A549 (cell line): ENCODE measurements at regions not wholly inside any gene's neighbourhood (a gene's known extent, or its start where the extent isn't known, plus 50 kb on each side); places are given as distances from the start of the nearest gene placed in this dataset.

Experiments used
- ATAC-seq, 2 experiments: fragments of 200-7000 bp in 1 of 2; fragments of >200 bp in 1 of 2; cut with Nextera tagmentation in 1 of 2; cut with Tn5 transposase in 1 of 2; 3 replicates each; pipeline versions ENCODE4 v1.8.0 to v1.9.1; 2018 to 2020; ENCODE audit warnings: mild to moderate bottlenecking in 1 of 2, moderate library complexity in 1 of 2
- CTCF ChIA-PET: fragments of 300-600 bp; sonication (Branson Sonifier 250); formaldehyde crosslinking; extraction: SDS; loops from one replicate; lab custom pipeline; 2021; ENCODE audit warnings: antibody characterized with exemption, inconsistent platforms; lab: Yijun Ruan, JAX
- POLR2A ChIA-PET: fragments of 350-600 bp; formaldehyde crosslinking; extraction: SDS; loops from one replicate; lab custom pipeline; 2021; ENCODE audit warnings: antibody characterized with exemption, inconsistent platforms; lab: Yijun Ruan, JAX
- DNase-seq, 2 experiments: peaks; one replicate each; pipeline versions ENCODE4 v3.0.0 to v3.0.0-alpha.2; 2011 to 2016; ENCODE audit warnings: low read depth in 1 of 2, low spot score in 1 of 2
- FAIRE-seq: peaks from 2 replicates; lab custom pipeline; 2011; peaks lifted over from hg19 to GRCh38; lab: Jason Lieb, UNC
- H3K27ac ChIP-seq, 2 experiments: fragments of >200 bp; sonication (Bioruptor Twin); formaldehyde crosslinking; 3 replicates each; pipeline ENCODE4 v1.5.1; 2016 to 2017
- H3K4me1 ChIP-seq: fragments of >200 bp; sonication (Bioruptor Twin); formaldehyde crosslinking; 3 replicates; pipeline ENCODE4 v1.6.1; 2016
- H3K4me2 ChIP-seq: fragments of >200 bp; sonication (Bioruptor Twin); formaldehyde crosslinking; 3 replicates; pipeline ENCODE4 v1.6.1; 2016
- H3K4me3 ChIP-seq: fragments of >200 bp; sonication (Bioruptor Twin); formaldehyde crosslinking; 3 replicates; pipeline ENCODE4 v1.5.1; 2016
- H3K9me3 ChIP-seq: fragments of >200 bp; sonication (Bioruptor Twin); formaldehyde crosslinking; 3 replicates; pipeline ENCODE4 v1.6.1; 2016
- BHLHE40 ChIP-seq: IDR thresholded peaks from 2 replicates; pipeline ENCODE4 v1.6.1; 2012; ENCODE audit warnings: low read depth, low read length, inconsistent platforms
- CBX8 ChIP-seq: fragments of 200-600 bp; sonication (generic); IDR thresholded peaks from 2 replicates; pipeline ENCODE4 v1.6.1; 2016
- E2F6 ChIP-seq: IDR thresholded peaks from 2 replicates; pipeline ENCODE4 v1.6.1; 2012; ENCODE audit warnings: low read depth, borderline replicate concordance
- EHMT2 ChIP-seq: fragments of 200-600 bp; sonication (generic); IDR thresholded peaks from 2 replicates; pipeline ENCODE4 v1.6.1; 2016; ENCODE audit warnings: antibody characterized with exemption, low read depth, mild to moderate bottlenecking, moderate library complexity
- ELK1 ChIP-seq: fragments of 150-350 bp; IDR thresholded peaks from 2 replicates; pipeline ENCODE4 v1.6.1; 2014; ENCODE audit warnings: low read depth, mild to moderate bottlenecking, low read length
- EP300 ChIP-seq, 2 experiments: fragments of >200 bp; sonication (Bioruptor Twin); formaldehyde crosslinking; IDR thresholded peaks; 2 replicates in 1 of 2; 3 replicates in 1 of 2; pipeline ENCODE4 v1.6.1; 2016 to 2017
- ESRRA ChIP-seq: fragments of 150-350 bp; IDR thresholded peaks from 2 replicates; pipeline ENCODE4 v1.6.1; 2014; ENCODE audit warnings: mild to moderate bottlenecking, low read length, borderline replicate concordance
- FOXS1 ChIP-seq: fragments of 250-450 bp; sonication (Bioruptor Pico); IDR thresholded peaks from 2 replicates; pipeline ENCODE4 v1.5.0; 2020; ENCODE audit warnings: mild to moderate bottlenecking, moderate library complexity
- GATA3 ChIP-seq: IDR thresholded peaks from 2 replicates; pipeline ENCODE4 v1.6.1; 2012; ENCODE audit warnings: borderline replicate concordance
- HDAC2 ChIP-seq: fragments of 200-600 bp; sonication (generic); IDR thresholded peaks from 2 replicates; pipeline ENCODE4 v1.6.1; 2016
- HEYL ChIP-seq: fragments of 250-450 bp; sonication (Bioruptor Pico); IDR thresholded peaks from 2 replicates; pipeline ENCODE4 v1.8.0; 2021; ENCODE audit warnings: mild to moderate bottlenecking, moderate library complexity
- HOXA7 ChIP-seq: fragments of 250-450 bp; sonication (Bioruptor Pico); IDR thresholded peaks from 2 replicates; pipeline ENCODE4 v1.5.0; 2020; ENCODE audit warnings: mild to moderate bottlenecking, moderate library complexity
- HOXB13 ChIP-seq: fragments of 250-450 bp; sonication (Bioruptor Pico); IDR thresholded peaks from 2 replicates; pipeline ENCODE4 v1.5.0; 2020; ENCODE audit warnings: low read depth, mild to moderate bottlenecking, moderate library complexity
- HOXB5 ChIP-seq: fragments of 250-450 bp; sonication (Bioruptor Pico); IDR thresholded peaks from 2 replicates; pipeline ENCODE4 v1.5.0; 2020; ENCODE audit warnings: mild to moderate bottlenecking, moderate library complexity
- KDM5A ChIP-seq: fragments of 200-600 bp; sonication (generic); IDR thresholded peaks from 2 replicates; pipeline ENCODE4 v1.6.1; 2016; ENCODE audit warnings: antibody characterized with exemption, mild to moderate bottlenecking
- MAX ChIP-seq: IDR thresholded peaks from 2 replicates; pipeline ENCODE4 v1.6.1; 2012
- NFE2L2 ChIP-seq: fragments of 150-350 bp; conservative IDR thresholded peaks from 2 replicates; pipeline ENCODE4 v1.6.1; 2014; ENCODE audit warnings: low read length
- RARB ChIP-seq: fragments of 250-450 bp; sonication (Bioruptor Pico); IDR thresholded peaks from 2 replicates; pipeline ENCODE4 v1.8.0; 2021; ENCODE audit warnings: mild to moderate bottlenecking, moderate library complexity
- REST ChIP-seq: fragments of 200-600 bp; sonication (generic); IDR thresholded peaks from 2 replicates; pipeline ENCODE4 v1.6.1; 2016; ENCODE audit warnings: antibody characterized with exemption, mild to moderate bottlenecking, moderate library complexity
- RFX5 ChIP-seq: fragments of 450-650 bp; IDR thresholded peaks from 2 replicates; pipeline ENCODE4 v1.7.1; 2014; ENCODE audit warnings: antibody characterized with exemption, mild to moderate bottlenecking, moderate library complexity
- RNF2 ChIP-seq: fragments of 200-600 bp; sonication (generic); IDR thresholded peaks from 2 replicates; pipeline ENCODE4 v1.6.1; 2016; ENCODE audit warnings: low read depth, mild to moderate bottlenecking, antibody characterized with exemption, moderate library complexity, borderline replicate concordance
- SREBF2 ChIP-seq: fragments of 450-650 bp; IDR thresholded peaks from 2 replicates; pipeline ENCODE4 v1.6.1; 2014; ENCODE audit warnings: mild to moderate bottlenecking, moderate library complexity
- TFCP2L1 ChIP-seq: fragments of 250-450 bp; sonication (Bioruptor Pico); IDR thresholded peaks from 2 replicates; pipeline ENCODE4 v1.5.0; 2021; ENCODE audit warnings: mild to moderate bottlenecking
- TP53 ChIP-seq: fragments of 250-450 bp; sonication (Bioruptor Pico); IDR thresholded peaks from 2 replicates; pipeline ENCODE4 v1.5.0; 2021; ENCODE audit warnings: mild to moderate bottlenecking, moderate library complexity
- ZFP36 ChIP-seq: fragments of 450-650 bp; IDR thresholded peaks from 2 replicates; pipeline ENCODE4 v1.6.1; 2014; ENCODE audit warnings: borderline replicate concordance; ENCODE audit not compliant: partially characterized antibody
- ZNF302 ChIP-seq: fragments of 250-450 bp; sonication (Bioruptor Pico); IDR thresholded peaks from 2 replicates; pipeline ENCODE4 v1.9.0; 2021; ENCODE audit warnings: inconsistent platforms, mild to moderate bottlenecking, moderate library complexity
- WGBS: methylation state at CpG from one replicate; pipeline ENCODE4 v1.1.6; 2017; ENCODE audit errors: missing lambda C conversion rate; 5-methylcytosine and 5-hydroxymethylcytosine counted together

GRCh38 chr4:16992566-16993225 lies 94.3 kb upstream of the LDB2 start (continued):
- no peak for TF ChIP-seq ELK1
- TF ChIP-seq EP300 (IDR thresholded peaks at IDR 0.05) = no peak
- no peak for TF ChIP-seq CBX8
- TF ChIP-seq E2F6 = no peak
- no peak for TF ChIP-seq EHMT2
- no peak for TF ChIP-seq HDAC2

GRCh38 chr4:16991450-16991849 lies 93.0 kb upstream of the LDB2 start:
- no peak for DNase-seq
- WGBS = under 1% methylated on average over 5 of the region's 5 CpGs
- no peak overlapping the region for H3K4me2 ChIP-seq
- CTCF ChIA-PET = no interaction called here
- no peak overlapping the region for H3K27ac ChIP-seq
- H3K9me3 ChIP-seq = no peaks in the 10 kb centered on the region
- ATAC-seq = no peak
- no peak for FAIRE-seq
- TF ChIP-seq RFX5 (no peak), RNF2 (no peak), HOXB13 (CRISPR knock-in tag) (no peak), RARB (CRISPR knock-in tag) (no peak), TFCP2L1 (CRISPR knock-in tag) (no peak)
- H3K4me1 ChIP-seq = no peaks in the 10 kb centered on the region
- no peak overlapping the region for H3K4me3 ChIP-seq
- POLR2A ChIA-PET = no interaction called here

GRCh38 chr4:16989371-16989770 lies 90.9 kb upstream of the LDB2 start:
- no CpG with 5 or more reads among the region's 1 CpG for WGBS
- no peak for ATAC-seq
- no peak overlapping the region for H3K4me3 ChIP-seq
- CTCF ChIA-PET = no interaction called here
- TF ChIP-seq HOXB5 (CRISPR knock-in tag) (no peak), MAX (no peak), FOXS1 (CRISPR knock-in tag) (no peak), HOXB13 (CRISPR knock-in tag) (no peak), GATA3 (no peak), HEYL (no peak)
- no peak overlapping the region for H3K4me2 ChIP-seq
- no peak for DNase-seq
- POLR2A ChIA-PET = no interaction called here
- H3K9me3 ChIP-seq = no peaks in the 10 kb centered on the region
- no peak for FAIRE-seq
- H3K4me1 ChIP-seq = no peaks in the 10 kb centered on the region
- H3K27ac ChIP-seq = no peak overlapping the region

GRCh38 chr4:16988814-16989213 lies 90.4 kb upstream of the LDB2 start:
- H3K4me1 ChIP-seq = no peaks in the 10 kb centered on the region
- 0% methylated on average over 2 of the region's 2 CpGs for WGBS
- no peak overlapping the region for H3K4me2 ChIP-seq
- no peak for DNase-seq
- H3K9me3 ChIP-seq = no peaks in the 10 kb centered on the region
- CTCF ChIA-PET = interaction anchor here (0.6 kb wide), 1 partner anchor 19 kb away, joined by 3 read pairs; no protein-coding TSS in a partner anchor
- TF ChIP-seq KDM5A = no peak
- no peak for TF ChIP-seq ZFP36
- no peak for TF ChIP-seq BHLHE40
- no peak for TF ChIP-seq REST
- no peak for TF ChIP-seq SREBF2
- no peak for TF ChIP-seq ZNF302
- TF ChIP-seq HDAC2 = no peak
- TF ChIP-seq ESRRA = no peak
- no peak for TF ChIP-seq HOXA7
- no peak for TF ChIP-seq NFE2L2
- TF ChIP-seq GATA3 = no peak
- TF ChIP-seq TP53 (CRISPR knock-in tag) = no peak
- H3K4me3 ChIP-seq = no peak overlapping the region
- POLR2A ChIA-PET = no interaction called here
- no peak for ATAC-seq
- no peak overlapping the region for H3K27ac ChIP-seq
- no peak for FAIRE-seq
